T-cell (primary cell): ENCODE measurements at regions not wholly inside any gene's neighbourhood (a gene's known extent, or its start where the extent isn't known, plus 50 kb on each side); places are given as distances from the start of the nearest gene placed in this dataset.

Experiments used
- ATAC-seq, 4 experiments: fragments of 200-7000 bp in 3 of 4; fragments of 150-1000 bp in 1 of 4; cut with Tn5 transposase; replicated peaks in 1 of 4; 1 replicate in 3 of 4; 2 replicates in 1 of 4; pipeline ENCODE4 v1.10.0; 2021; ENCODE audit warnings: moderate library complexity in 3 of 4, mild to moderate bottlenecking in 2 of 4, moderate number of reproducible peaks in 1 of 4
- CTCF ChIA-PET, 2 donors: fragments of 300-600 bp; sonication (Branson Sonifier 250); formaldehyde crosslinking; loops; one replicate each; lab custom pipeline; 2022; ENCODE audit warnings: antibody characterized with exemption in 2 of 2; lab: Charles Lee
- POLR2A ChIA-PET, 2 donors: fragments of 300-600 bp; sonication (Branson Sonifier 250); formaldehyde crosslinking; loops; one replicate each; lab custom pipeline; 2022; ENCODE audit warnings: antibody characterized with exemption in 2 of 2; lab: Charles Lee
- DNase-seq, 35 experiments: peaks; one replicate each; pipeline versions ENCODE4 v3.0.0 to v3.0.0-alpha.2; 2013 to 2023
- H3K27ac ChIP-seq: one replicate; pipeline ENCODE4 v1.5.1; 2013; ENCODE audit warnings: low read length
- H3K27me3 ChIP-seq, 2 experiments: replicated peaks in 1 of 2; 1 replicate in 1 of 2; 2 replicates in 1 of 2; pipeline versions ENCODE4 v1.6.1 to v1.7.0; 2013; ENCODE audit warnings: low read length in 1 of 2, mixed read lengths in 1 of 2; ENCODE audit not compliant: control insufficient read depth in 2 of 2, insufficient read depth in 2 of 2; ENCODE audit errors: extremely low read depth in 1 of 2
- H3K36me3 ChIP-seq, 2 donors: 1 replicate in 1 of 2; 2 replicates in 1 of 2; pipeline versions ENCODE4 v1.6.1 to v1.7.0; 2013; ENCODE audit warnings: low read length in 1 of 2; ENCODE audit not compliant: control insufficient read depth in 2 of 2, insufficient read depth in 1 of 2; ENCODE audit errors: extremely low read depth in 1 of 2
- H3K4me1 ChIP-seq, 2 experiments: 1 replicate in 1 of 2; 2 replicates in 1 of 2; pipeline versions ENCODE4 v1.6.1 to v1.7.0; 2013; ENCODE audit warnings: low read length in 2 of 2, mixed read lengths in 1 of 2; ENCODE audit not compliant: insufficient read depth in 2 of 2, control insufficient read depth in 1 of 2; ENCODE audit errors: extremely low read depth in 1 of 2
- H3K4me3 ChIP-seq, 2 donors: 1 replicate in 1 of 2; 2 replicates in 1 of 2; pipeline versions ENCODE4 v1.5.1 to v1.7.0; 2013; ENCODE audit warnings: mild to moderate bottlenecking in 2 of 2, low read length in 1 of 2, moderate library complexity in 1 of 2; ENCODE audit not compliant: control insufficient read depth in 1 of 2; ENCODE audit errors: extremely low read depth in 1 of 2
- H3K9me3 ChIP-seq: 2 replicates; pipeline ENCODE4 v1.7.0; 2013
- H3K27ac Mint-ChIP-seq, 2 donors: one replicate each; pipeline ENCODE4 v1.8.0; 2020 to 2021; ENCODE audit warnings: mild to moderate bottlenecking in 2 of 2, mixed read lengths in 2 of 2
- H3K27me3 Mint-ChIP-seq, 2 donors: one replicate each; pipeline ENCODE4 v1.8.0; 2021 to 2022; ENCODE audit warnings: mixed read lengths in 2 of 2
- H3K36me3 Mint-ChIP-seq: one replicate; pipeline ENCODE4 v1.8.0; 2021; ENCODE audit warnings: mixed read lengths
- H3K4me1 Mint-ChIP-seq, 3 donors: one replicate each; pipeline ENCODE4 v1.8.0; 2020 to 2022; ENCODE audit warnings: mixed read lengths in 3 of 3, mild to moderate bottlenecking in 1 of 3
- H3K4me3 Mint-ChIP-seq, 3 donors: one replicate each; pipeline ENCODE4 v1.8.0; 2020 to 2022; ENCODE audit warnings: mild to moderate bottlenecking in 3 of 3, mixed read lengths in 3 of 3, moderate library complexity in 3 of 3
- H3K9me3 Mint-ChIP-seq, 3 donors: one replicate each; pipeline ENCODE4 v1.8.0; 2020 to 2022; ENCODE audit warnings: mixed read lengths in 3 of 3
- WGBS: methylation state at CpG from one replicate; pipeline ENCODE4 v1.1.5; 2013; ENCODE audit warnings: missing lambda C conversion rate; ENCODE audit not compliant: insufficient coverage; 5-methylcytosine and 5-hydroxymethylcytosine counted together

GRCh38 chr17:13162361-13162760 lies 144.5 kb upstream of the ELAC2 start:
- ChIA-PET POLR2A (no interaction called here), CTCF (no interaction called here)
- no peak overlapping the region for H3K27ac ChIP-seq
- DNase-seq (no peak), ATAC-seq (no peak)
- H3K36me3 ChIP-seq = no peaks in the 10 kb centered on the region
- Mint-ChIP-seq H3K4me3 (no peak overlapping the region), H3K27me3 (no peaks in the 10 kb centered on the region), H3K36me3 (no peaks in the 10 kb centered on the region), H3K27ac (no peak overlapping the region), H3K9me3 (peaks cover 0 to 3% (median 0%) of the 10 kb centered on the region in 3 donors), H3K4me1 (no peaks in the 10 kb centered on the region)
- H3K9me3 ChIP-seq = no peaks in the 10 kb centered on the region
- H3K27me3 ChIP-seq = no peaks in the 10 kb centered on the region
- WGBS = 0% methylated on average over 1 of the region's 1 CpG
- no peaks in the 10 kb centered on the region for H3K4me1 ChIP-seq
- H3K4me3 ChIP-seq = no peak overlapping the region

- Histone ChIP-seq H3K4me3 (no peak overlapping the region), H3K4me1 (no peaks in the 10 kb centered on the region), H3K9me3 (no peaks in the 10 kb centered on the region), H3K27ac (no peak overlapping the region), H3K27me3 (no peaks in the 10 kb centered on the region), H3K36me3 (no peaks in the 10 kb centered on the region)
- ChIA-PET CTCF (no interaction called here), POLR2A (no interaction called here)
- Mint-ChIP-seq H3K27ac (no peak overlapping the region), H3K4me1 (no peaks in the 10 kb centered on the region), H3K4me3 (no peak overlapping the region), H3K27me3 (no peaks in the 10 kb centered on the region), H3K36me3 (no peaks in the 10 kb centered on the region), H3K9me3 (peaks cover 0 to 3% (median 0%) of the 10 kb centered on the region in 3 donors)
- DNase-seq = no peak
- no CpG with 5 or more reads among the region's 2 CpGs for WGBS
- no peak for ATAC-seq
Observed at GRCh38 chr17:13160790-13161189, 143.0 kb upstream of the ELAC2 start.

- CTCF ChIA-PET = no interaction called here
- H3K4me1 Mint-ChIP-seq = no peaks in the 10 kb centered on the region
- no peaks in the 10 kb centered on the region for H3K27me3 ChIP-seq
- 75% methylated on average over 2 of the region's 3 CpGs for WGBS
- H3K4me3 Mint-ChIP-seq = no peak overlapping the region
- no peaks in the 10 kb centered on the region for H3K9me3 ChIP-seq
- no peak overlapping the region for H3K27ac ChIP-seq
- no peaks in the 10 kb centered on the region for H3K4me1 ChIP-seq
- no peak overlapping the region for H3K4me3 ChIP-seq
- DNase-seq (no peak), ATAC-seq (no peak)
- no peak overlapping the region for H3K27ac Mint-ChIP-seq
- peaks cover 0 to 3% (median 0%) of the 10 kb centered on the region in 3 donors for H3K9me3 Mint-ChIP-seq
- no peaks in the 10 kb centered on the region for H3K27me3 Mint-ChIP-seq
- POLR2A ChIA-PET = no interaction called here
- H3K36me3 ChIP-seq = no peaks in the 10 kb centered on the region
- no peaks in the 10 kb centered on the region for H3K36me3 Mint-ChIP-seq
Observed at GRCh38 chr17:13160296-13160695, 142.5 kb upstream of the ELAC2 start.

- Histone ChIP-seq H3K4me3 (no peak overlapping the region), H3K27me3 (no peaks in the 10 kb centered on the region), H3K27ac (no peak overlapping the region), H3K9me3 (no peaks in the 10 kb centered on the region), H3K4me1 (no peaks in the 10 kb centered on the region), H3K36me3 (no peaks in the 10 kb centered on the region)
- Mint-ChIP-seq H3K4me1 (no peaks in the 10 kb centered on the region), H3K4me3 (no peak overlapping the region), H3K9me3 (peaks cover 0 to 3% (median 0%) of the 10 kb centered on the region in 3 donors), H3K27ac (no peak overlapping the region), H3K27me3 (no peaks in the 10 kb centered on the region), H3K36me3 (no peaks in the 10 kb centered on the region)
- WGBS = no CpG with 5 or more reads among the region's 2 CpGs
- DNase-seq (no peak), ATAC-seq (no peak)
- ChIA-PET CTCF (no interaction called here), POLR2A (interaction anchor here in 1 of 2 donors (0.6 kb wide), 1 partner anchor 27 kb away, joined by 3 read pairs; no protein-coding TSS in a partner anchor)
Observed at GRCh38 chr17:13158494-13159240, 140.8 kb upstream of the ELAC2 start.

GRCh38 chr17:13157656-13158055 lies 139.8 kb upstream of the ELAC2 start:
- Histone ChIP-seq H3K4me1 (no peaks in the 10 kb centered on the region), H3K27me3 (no peaks in the 10 kb centered on the region), H3K9me3 (no peaks in the 10 kb centered on the region), H3K4me3 (no peak overlapping the region), H3K27ac (no peak overlapping the region), H3K36me3 (no peaks in the 10 kb centered on the region)
- Mint-ChIP-seq H3K4me3 (no peak overlapping the region), H3K9me3 (no peaks in the 10 kb centered on the region), H3K36me3 (no peaks in the 10 kb centered on the region), H3K27me3 (no peaks in the 10 kb centered on the region), H3K27ac (no peak overlapping the region), H3K4me1 (no peaks in the 10 kb centered on the region)
- 90% methylated on average over 2 of the region's 5 CpGs for WGBS
- ChIA-PET POLR2A (interaction anchor here in 1 of 2 donors (0.6 kb wide), 1 partner anchor 28 kb away, joined by 3 read pairs; no protein-coding TSS in a partner anchor), CTCF (no interaction called here)
- DNase-seq (no peak), ATAC-seq (no peak)

DNA sequence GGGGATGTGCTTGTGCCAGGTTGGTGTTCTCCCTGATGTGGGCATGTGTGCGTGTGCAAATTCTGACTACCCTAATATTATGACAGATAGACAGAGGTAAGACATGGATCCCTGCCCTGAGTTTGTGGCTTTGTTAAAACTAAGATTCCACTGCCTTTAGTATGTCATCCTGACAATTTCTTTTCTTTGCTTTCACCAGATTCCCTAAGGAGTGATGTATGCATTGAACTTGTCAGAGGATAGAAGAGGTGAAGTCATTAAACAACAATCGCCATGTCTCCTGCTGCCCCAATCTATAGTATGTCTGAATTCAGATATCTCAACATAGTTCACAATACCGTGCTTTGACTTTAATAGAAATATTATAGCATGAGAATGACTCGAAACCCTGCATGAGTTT lies 137.1 kb upstream of the ELAC2 start:
- Histone ChIP-seq H3K4me1 (no peaks in the 10 kb centered on the region), H3K36me3 (no peaks in the 10 kb centered on the region), H3K9me3 (no peaks in the 10 kb centered on the region), H3K4me3 (no peak overlapping the region), H3K27me3 (no peaks in the 10 kb centered on the region), H3K27ac (no peak overlapping the region)
- Mint-ChIP-seq H3K27me3 (no peaks in the 10 kb centered on the region), H3K27ac (no peak overlapping the region), H3K4me1 (no peaks in the 10 kb centered on the region), H3K4me3 (no peak overlapping the region), H3K36me3 (no peaks in the 10 kb centered on the region), H3K9me3 (no peaks in the 10 kb centered on the region)
- no CpG with 5 or more reads among the region's 4 CpGs for WGBS
- CTCF ChIA-PET = no interaction called here
- DNase-seq (no peak), ATAC-seq (no peak)
- POLR2A ChIA-PET = no interaction called here
